ENCODE measurements at regions not wholly inside any gene's neighbourhood (a gene's known extent, or its start where the extent isn't known, plus 50 kb on each side); places are given as distances from the start of the nearest gene placed in this dataset.

DNA sequence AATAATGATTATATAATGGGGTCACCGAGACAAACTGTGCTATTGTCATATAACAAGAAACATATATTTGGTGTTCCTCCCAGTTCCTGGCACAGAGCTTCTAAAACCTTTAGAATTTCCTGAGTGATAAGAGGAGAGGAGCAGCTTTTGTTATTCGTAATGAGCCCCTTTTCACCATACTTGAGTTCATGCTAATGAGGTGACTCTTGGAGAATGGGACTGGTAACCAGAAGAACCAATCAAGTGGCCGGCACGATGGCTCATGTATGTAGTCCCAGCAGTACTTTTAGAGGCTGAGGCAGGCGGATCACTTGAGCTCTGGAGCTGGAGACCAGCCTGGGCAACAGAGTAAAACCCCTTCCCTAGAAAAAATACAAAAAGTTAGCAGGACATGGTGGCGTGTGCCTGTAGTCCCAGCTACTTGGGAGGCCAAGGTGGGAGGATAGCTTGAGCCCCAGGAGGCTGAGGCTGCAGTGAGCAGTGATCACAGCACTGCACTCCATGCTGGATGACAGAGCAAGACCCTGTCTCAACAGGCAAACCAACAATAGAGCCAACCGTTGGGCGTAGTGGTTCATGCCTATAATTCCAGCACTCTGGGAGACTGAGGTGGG lies 62.7 kb upstream of the FTH1 start:
- TF ChIP-seq, protein P1, sequence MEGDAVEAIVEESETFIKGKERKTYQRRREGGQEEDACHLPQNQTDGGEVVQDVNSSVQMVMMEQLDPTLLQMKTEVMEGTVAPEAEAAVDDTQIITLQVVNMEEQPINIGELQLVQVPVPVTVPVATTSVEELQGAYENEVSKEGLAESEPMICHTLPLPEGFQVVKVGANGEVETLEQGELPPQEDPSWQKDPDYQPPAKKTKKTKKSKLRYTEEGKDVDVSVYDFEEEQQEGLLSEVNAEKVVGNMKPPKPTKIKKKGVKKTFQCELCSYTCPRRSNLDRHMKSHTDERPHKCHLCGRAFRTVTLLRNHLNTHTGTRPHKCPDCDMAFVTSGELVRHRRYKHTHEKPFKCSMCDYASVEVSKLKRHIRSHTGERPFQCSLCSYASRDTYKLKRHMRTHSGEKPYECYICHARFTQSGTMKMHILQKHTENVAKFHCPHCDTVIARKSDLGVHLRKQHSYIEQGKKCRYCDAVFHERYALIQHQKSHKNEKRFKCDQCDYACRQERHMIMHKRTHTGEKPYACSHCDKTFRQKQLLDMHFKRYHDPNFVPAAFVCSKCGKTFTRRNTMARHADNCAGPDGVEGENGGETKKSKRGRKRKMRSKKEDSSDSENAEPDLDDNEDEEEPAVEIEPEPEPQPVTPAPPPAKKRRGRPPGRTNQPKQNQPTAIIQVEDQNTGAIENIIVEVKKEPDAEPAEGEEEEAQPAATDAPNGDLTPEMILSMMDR (IDR thresholded peaks at IDR 0.05; ENCODE audit: insufficient read depth, low read depth, low read length), result no peak
- TF ChIP-seq EZH2 (IDR thresholded peaks at IDR 0.05; ENCODE audit: insufficient read depth, low read length), result no peak
